ENCODE measurements at regions not wholly inside any gene's neighbourhood (a gene's known extent, or its start where the extent isn't known, plus 50 kb on each side); places are given as distances from the start of the nearest gene placed in this dataset.

DNA sequence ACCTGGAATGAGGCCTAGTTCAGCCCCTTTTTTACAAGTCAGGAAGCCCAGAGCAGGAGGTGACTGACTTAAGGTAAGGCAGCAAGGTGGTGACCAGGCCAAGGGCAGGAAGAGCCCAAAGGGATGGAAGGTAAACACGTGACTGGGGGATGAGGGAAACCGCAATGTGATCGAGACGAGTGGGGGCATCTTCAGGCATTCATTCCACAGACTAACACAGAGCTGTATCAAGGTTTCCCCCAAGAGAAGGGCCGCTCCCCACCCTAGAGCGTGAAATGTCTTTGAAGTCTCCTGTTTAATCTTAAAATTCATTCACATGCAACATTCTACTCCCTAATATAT, 76.3 kb upstream of the PIM1 start:
- TF ChIP-seq EP300 (IDR thresholded peaks at IDR 0.05) (no peak), POLR2AphosphoS5 (IDR thresholded peaks at IDR 0.05) (no peak), POLR2A (IDR thresholded peaks at IDR 0.05) (no peak)
- TF ChIP-seq, protein P1, sequence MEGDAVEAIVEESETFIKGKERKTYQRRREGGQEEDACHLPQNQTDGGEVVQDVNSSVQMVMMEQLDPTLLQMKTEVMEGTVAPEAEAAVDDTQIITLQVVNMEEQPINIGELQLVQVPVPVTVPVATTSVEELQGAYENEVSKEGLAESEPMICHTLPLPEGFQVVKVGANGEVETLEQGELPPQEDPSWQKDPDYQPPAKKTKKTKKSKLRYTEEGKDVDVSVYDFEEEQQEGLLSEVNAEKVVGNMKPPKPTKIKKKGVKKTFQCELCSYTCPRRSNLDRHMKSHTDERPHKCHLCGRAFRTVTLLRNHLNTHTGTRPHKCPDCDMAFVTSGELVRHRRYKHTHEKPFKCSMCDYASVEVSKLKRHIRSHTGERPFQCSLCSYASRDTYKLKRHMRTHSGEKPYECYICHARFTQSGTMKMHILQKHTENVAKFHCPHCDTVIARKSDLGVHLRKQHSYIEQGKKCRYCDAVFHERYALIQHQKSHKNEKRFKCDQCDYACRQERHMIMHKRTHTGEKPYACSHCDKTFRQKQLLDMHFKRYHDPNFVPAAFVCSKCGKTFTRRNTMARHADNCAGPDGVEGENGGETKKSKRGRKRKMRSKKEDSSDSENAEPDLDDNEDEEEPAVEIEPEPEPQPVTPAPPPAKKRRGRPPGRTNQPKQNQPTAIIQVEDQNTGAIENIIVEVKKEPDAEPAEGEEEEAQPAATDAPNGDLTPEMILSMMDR (IDR thresholded peaks at IDR 0.05): no peak
- 79 to 88% methylated on average over 6 of the region's 6 CpGs for whole genome bisulfite sequencing, 2 donors
- H3K4me3 ChIP-seq: no peak overlapping the region

DNA sequence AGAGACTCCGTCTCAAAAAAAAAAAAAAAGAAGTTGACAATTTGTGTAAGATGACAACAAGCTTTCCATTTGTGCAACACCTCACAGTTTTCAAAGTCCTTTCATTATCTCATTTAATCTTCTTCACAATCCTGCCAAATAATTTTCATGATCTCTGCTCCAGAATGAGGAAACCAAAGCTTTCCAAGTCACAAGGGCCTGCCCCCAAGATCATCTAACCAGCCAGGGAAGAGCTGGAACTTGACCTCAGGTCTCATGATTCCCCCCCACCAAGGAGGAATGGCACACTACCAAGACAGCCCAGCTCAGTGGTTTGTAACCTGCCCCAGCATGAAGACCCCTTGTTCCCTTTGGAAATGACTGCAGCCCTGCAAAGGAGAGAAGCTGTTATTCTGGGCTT, 74.0 kb upstream of the PIM1 start:
- no peaks in the 10 kb centered on the region for H3K27me3 ChIP-seq
- intact Hi-C loops (cut with DNase I): no loop called here
- H3K4me1 ChIP-seq: no peaks in the 10 kb centered on the region
- no peaks in the 10 kb centered on the region for H3K36me3 ChIP-seq
- H3K4me3 ChIP-seq: no peak overlapping the region
- no peak for DNase-seq
- H3K27ac ChIP-seq: peak overlapping the region in 1 of 4 donors; percentile 31
- H3K9me3 ChIP-seq: no peaks in the 10 kb centered on the region
- TF ChIP-seq POLR2AphosphoS5 (IDR thresholded peaks at IDR 0.05): no peak
- TF ChIP-seq, protein P1 (IDR thresholded peaks at IDR 0.05): no peak
- no peak for TF ChIP-seq EP300 (IDR thresholded peaks at IDR 0.05)
- no peak for TF ChIP-seq POLR2A (IDR thresholded peaks at IDR 0.05)
- WGBS, 2 donors: 84 to 86% methylated on average over 1 of the region's 1 CpG

More for the DNA sequence above, 76.3 kb upstream of the PIM1 start:
- Histone ChIP-seq H3K9me3 (no peaks in the 10 kb centered on the region), H3K4me1 (no peaks in the 10 kb centered on the region), H3K36me3 (no peaks in the 10 kb centered on the region), H3K27ac (no peak overlapping the region), H3K27me3 (no peaks in the 10 kb centered on the region)
- intact Hi-C loops (cut with DNase I): no loop called here
- no peak for DNase-seq

DNA sequence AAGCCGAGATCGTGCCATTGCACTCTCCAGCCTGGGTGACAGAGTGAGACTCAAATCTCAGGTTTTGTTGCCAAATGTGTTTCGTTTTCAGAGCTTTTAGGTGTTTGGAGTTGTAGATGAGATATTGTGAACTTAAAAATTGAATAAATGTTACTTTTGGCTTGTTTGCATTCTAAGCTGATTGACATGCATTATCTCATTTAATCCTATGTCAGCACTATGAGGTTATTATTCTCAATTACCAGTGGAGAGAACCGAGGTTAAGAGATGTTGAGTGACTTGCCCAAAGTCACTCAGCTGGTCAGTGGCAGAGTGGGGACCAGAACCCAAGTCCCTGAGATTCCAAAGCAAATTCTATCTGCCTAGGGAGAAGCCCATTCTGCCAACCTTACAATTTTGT, 72.6 kb upstream of the PIM1 start:
- TF ChIP-seq EP300 (IDR thresholded peaks at IDR 0.05) (no peak), POLR2AphosphoS5 (IDR thresholded peaks at IDR 0.05) (no peak), POLR2A (IDR thresholded peaks at IDR 0.05) (no peak)
- TF ChIP-seq, protein P1 (IDR thresholded peaks at IDR 0.05): no peak
- Histone ChIP-seq H3K27ac (no peak overlapping the region), H3K9me3 (no peaks in the 10 kb centered on the region), H3K4me3 (no peak overlapping the region), H3K27me3 (no peaks in the 10 kb centered on the region), H3K36me3 (no peaks in the 10 kb centered on the region), H3K4me1 (peaks cover 0 to 7% (median 7%) of the 10 kb centered on the region in 4 donors)
- DNase-seq: no peak
- 90% methylated on average over 4 of the region's 4 CpGs for WGBS, 2 donors
- intact Hi-C loops (cut with DNase I): no loop called here

DNA sequence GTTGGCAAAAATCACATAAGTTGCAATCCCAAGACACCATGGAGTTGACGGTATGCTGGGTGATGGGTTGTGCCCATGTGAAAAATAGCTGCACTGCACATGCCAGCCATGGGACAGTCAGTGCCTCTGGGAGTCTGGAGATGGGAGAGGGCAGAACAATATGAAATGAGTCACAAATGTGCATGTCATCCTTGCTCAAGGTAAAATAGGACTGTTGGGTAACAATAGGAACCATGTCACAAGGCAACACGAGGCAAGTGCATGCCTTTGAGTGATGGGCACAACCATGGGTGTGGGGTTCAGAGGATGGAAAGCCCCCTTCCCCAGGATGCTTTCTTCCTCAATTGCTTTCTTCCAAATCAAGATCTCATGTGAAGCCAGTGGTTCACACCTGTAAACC, 70.5 kb upstream of the PIM1 start:
- TF ChIP-seq EP300 (IDR thresholded peaks at IDR 0.05) (no peak), POLR2A (IDR thresholded peaks at IDR 0.05) (no peak), POLR2AphosphoS5 (IDR thresholded peaks at IDR 0.05) (no peak)
- TF ChIP-seq, protein P1 (IDR thresholded peaks at IDR 0.05): no peak
- Histone ChIP-seq H3K9me3 (no peaks in the 10 kb centered on the region), H3K36me3 (no peaks in the 10 kb centered on the region), H3K27ac (no peak overlapping the region), H3K27me3 (no peaks in the 10 kb centered on the region), H3K4me3 (no peak overlapping the region), H3K4me1 (peaks cover 0 to 24% (median 20%) of the 10 kb centered on the region in 4 donors)
- WGBS, 2 donors: 68 to 87% methylated on average over 2 of the region's 2 CpGs
- DNase-seq: no peak
- intact Hi-C loops (cut with DNase I): no loop called here

DNA sequence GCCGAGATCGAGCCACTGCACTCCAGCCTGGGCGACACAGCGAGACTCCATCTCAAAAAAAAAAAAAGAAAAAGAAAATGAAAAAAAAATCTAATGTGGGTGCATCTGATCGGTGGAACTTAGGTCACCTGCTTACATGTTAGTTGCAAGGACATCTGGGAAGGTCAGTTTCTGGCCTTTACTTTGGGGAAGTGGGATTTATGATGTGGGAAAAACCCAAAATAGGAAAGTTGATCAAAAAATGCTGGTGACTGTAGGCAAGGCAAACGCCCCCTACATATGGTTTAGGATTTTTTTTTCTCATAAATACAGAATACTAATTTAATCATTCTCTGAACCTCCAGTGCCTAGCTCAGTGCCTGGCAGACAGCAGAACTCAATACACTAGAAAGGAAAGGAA, 69.2 kb upstream of the PIM1 start:
- Histone ChIP-seq H3K27me3 (no peaks in the 10 kb centered on the region), H3K4me1 (peaks cover 0 to 24% (median 20%) of the 10 kb centered on the region in 4 donors), H3K27ac (peak overlapping the region in 1 of 4 donors; percentile 83), H3K9me3 (no peaks in the 10 kb centered on the region), H3K4me3 (no peak overlapping the region), H3K36me3 (no peaks in the 10 kb centered on the region)
- intact Hi-C loops (cut with DNase I): no loop called here
- no peak for TF ChIP-seq POLR2AphosphoS5 (IDR thresholded peaks at IDR 0.05)
- TF ChIP-seq, protein P1 (IDR thresholded peaks at IDR 0.05): no peak
- TF ChIP-seq EP300 (IDR thresholded peaks at IDR 0.05): no peak
- no peak for TF ChIP-seq POLR2A (IDR thresholded peaks at IDR 0.05)
- no peak for DNase-seq
- 88 to 91% methylated on average over 6 of the region's 6 CpGs for WGBS, 2 donors

Data from sigmoid colon (tissue), 6 donors.